Stimulated activated CD8-positive, alpha-beta memory T cell treated with anti-CD3 and anti-CD28 coated beads, Interleukin-4, amount 100 ng/mL, for 48 hours (primary cell): ENCODE measurements at regions not wholly inside any gene's neighbourhood (a gene's known extent, or its start where the extent isn't known, plus 50 kb on each side); places are given as distances from the start of the nearest gene placed in this dataset.
"Not testable (repeated sequence)": the region's sequence is repeated elsewhere in the genome, so short reads cannot be mapped to it uniquely, and the experiment has no call there.

Experiments used
- DNase-seq: peaks from one replicate; pipeline ENCODE4 v3.0.0-alpha.2; 2020

DNA sequence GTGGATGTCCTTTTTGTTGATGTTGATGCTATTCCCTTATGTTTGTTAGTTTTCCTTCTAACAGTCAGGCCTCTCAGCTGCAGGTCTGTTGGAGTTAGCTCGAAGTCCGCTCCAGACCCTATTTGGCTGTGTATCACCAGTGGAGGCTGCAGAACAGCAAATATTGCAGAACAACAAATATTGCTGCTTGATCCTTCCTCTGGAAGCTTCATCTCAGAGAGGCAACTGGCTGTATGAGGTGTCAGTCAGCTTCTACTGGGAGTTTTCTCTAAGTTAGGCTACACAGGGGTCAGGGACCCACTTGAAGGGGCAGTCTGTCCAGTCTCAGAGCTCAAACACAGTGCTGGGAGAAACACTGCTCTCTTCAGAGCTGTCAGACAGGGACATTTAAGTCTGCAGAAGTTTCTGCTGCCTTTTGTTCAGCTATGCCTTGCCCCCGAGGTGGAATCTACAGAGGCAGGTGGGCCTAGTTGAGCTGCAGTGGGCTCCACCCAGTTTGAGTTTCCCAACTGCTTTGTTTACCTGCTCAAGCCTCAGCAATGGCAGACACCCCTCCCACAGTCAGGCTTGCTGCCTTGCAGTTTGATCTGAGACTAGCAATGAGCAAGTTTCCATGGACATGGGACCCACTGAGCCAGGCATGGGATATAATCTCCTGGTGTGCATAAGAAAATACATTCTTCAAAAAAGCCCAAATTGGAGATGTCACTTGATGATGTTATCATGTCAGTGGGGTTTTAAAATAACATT is 99.5 kb downstream of the KDM5D start:
- no peak for DNase-seq

DNA sequence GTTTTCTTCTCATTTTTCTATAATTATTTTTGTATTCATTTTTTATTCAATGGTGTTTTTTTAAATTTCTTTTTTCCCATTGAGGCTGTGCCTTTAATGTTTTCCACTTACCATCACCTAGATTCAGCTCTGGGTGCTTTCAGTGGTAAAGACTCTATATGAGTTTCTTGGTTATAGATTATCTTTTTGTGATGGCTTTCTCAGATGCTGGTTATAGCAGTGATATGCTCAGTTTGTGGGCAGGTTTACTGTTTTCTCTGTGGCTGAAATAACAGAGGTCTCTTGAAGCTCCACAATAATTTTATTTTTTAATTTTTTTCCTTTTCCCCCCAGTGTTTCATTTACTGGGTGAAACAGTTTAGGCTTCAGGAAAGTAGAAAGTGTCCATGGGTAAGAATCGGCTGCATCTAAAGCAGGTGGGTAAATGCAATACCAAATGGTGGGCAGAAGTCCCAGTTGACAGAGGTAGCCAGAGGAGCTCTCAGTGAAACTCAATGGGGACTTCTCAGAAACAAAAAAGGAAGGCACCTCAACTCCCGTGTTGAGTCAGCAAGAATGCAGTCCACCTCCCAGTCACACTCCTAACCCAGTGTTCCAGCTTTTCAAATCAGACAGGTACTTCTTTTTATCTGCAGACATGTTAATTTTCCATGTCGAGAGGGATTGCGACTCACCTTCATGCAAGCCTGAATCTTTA is 106.7 kb downstream of the KDM5D start:
- no peak for DNase-seq

GRCh38 chrY:19628926-19629325 is 115.6 kb downstream of the KDM5D start:
- DNase-seq = no peak

GRCh38 chrY:19622392-19622791 is 122.1 kb downstream of the KDM5D start:
- DNase-seq = no peak

DNA sequence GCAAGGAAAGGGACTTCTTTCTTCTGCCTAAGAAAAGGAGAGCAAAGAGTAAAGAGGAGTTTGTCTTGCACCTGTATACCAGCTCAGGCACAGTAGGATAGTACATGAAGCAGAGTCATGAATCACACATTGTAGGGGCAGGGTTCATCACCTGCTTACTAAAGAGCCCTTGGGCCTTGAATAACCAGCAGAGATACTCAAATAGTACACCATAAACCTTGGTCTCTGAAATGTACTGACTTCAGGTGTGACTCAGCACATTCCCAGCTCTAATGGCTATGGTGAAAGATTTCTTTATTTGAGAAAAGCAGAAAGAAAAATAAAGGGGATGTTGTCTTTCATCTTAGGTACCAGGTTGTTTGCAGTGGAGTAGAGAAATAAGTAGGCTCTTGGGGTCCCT is 122.8 kb downstream of the KDM5D start:
- DNase-seq = no peak

DNA sequence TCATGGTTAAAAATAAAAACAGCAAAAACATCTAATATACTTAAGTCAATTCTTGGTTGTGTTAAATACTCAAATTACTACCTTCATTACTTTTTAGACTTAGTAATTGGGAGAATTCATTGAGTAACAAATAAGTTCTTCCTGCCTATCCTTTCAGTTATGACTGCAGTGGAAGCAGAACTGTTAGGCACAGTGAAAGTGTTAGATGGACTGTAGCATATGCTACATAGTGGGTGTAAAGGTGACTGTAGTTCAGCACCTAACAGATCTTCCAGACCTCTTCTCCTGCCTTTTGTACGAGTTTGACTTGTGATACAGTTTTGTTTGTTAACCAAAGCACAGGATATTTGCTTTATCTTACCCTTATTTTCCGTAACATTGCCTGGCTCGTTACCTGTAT is 143.4 kb downstream of the KDM5D start:
- no peak for DNase-seq

DNA sequence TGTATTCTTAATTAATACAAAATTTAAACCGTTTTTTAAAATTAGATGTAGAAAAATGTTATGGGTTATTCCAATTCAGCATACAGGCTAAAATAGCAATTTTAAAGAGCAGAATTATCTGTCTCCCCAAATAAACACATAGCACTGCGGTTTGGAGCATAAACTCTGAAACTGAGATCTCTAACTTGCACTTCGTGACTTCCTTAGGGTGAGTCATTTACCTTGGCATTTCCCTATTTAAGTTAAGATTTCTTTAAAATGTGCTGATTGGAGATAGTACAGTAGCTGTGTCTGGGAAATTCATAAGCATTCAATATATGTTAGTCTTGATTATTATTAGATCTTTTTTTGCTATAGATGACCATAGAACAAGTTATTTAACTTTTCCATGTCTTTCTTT is 143.8 kb downstream of the KDM5D start:
- no peak for DNase-seq

DNA sequence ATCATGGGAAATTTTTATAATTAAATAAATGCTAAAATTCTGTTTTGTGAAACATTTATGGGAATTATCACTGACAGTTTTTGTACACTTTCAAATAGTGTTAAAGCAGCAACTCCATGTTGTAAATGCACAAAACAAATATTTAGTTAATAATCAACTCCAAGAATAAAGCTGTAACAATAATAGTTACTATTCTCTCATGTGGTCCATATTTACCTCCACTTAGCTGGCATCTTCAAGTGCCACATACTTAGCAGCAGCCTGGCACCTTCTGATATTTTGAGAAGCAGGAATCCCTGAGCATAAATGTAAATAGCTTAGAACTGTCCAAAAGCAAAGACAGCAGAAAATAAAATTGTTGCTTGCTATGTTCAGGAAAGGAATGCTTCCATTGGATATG is 154.3 kb downstream of the KDM5D start:
- DNase-seq = no peak

- no peak for DNase-seq
These were observed 154.9 kb downstream of the KDM5D start for GRCh38 chrY:19589664-19590063.

GRCh38 chrY:19587311-19587710 is 157.2 kb downstream of the KDM5D start:
- no peak for DNase-seq

DNA sequence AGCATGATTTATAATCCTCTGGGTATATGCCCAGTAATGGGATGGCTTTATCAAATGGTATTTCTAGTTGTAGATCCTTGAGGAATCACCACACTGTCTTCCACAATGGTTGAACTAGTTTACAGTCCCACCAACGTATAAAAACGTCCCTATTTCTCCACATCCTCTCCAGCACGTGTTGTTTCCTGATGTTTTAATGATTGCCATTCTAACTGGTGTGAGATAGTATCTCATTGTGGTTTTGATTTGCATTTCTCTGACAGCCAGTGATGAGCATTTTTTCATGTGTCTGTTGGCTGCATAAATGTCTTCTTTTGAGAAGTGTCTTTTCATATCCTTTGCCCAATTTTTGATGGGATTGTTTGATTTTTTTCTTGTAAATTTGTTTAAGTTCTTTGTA is 163.5 kb downstream of the KDM5D start:
- not testable (repeated sequence) for DNase-seq

- no peak for DNase-seq
These were observed 166.1 kb downstream of the KDM5D start for GRCh38 chrY:19578281-19578874.

DNA sequence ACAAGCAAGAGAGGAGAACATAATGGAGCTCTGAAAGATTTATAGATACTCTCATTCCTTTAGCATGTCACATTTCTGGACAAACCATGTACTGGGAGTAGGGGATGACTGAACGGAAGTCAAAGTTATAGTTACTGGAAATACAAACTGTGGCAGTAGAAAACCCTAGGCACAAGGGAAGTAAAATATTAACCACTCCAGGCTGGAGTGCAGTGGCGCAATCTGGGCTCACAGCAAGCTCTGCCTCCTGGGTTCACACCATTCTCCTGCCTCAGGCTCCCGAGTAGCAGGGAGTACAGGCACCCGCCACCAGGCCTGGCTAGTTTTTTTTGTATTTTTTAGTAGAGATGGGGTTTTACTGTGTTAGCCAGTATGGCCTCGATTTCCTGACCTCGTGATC is 167.3 kb downstream of the KDM5D start:
- DNase-seq = no peak

DNA sequence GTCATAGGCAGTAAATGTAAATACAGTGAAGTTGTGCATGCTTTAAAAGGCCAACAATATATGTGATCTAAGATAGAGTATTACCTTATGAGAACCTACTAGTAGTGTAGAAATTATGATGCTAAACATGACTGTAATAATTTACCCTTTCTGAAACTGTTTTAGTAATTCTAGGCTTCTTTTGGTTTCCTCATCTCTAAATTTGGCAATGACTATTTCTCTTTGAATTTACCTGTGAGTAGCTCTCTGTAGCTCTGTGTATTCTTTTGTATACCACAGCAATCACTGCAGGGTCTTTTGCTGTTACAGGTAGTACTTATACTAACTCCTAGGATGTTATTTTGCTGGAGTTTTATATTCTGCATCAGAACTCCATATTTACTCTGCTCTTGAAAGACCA is 169.6 kb downstream of the KDM5D start:
- DNase-seq = no peak

GRCh38 chrY:19573646-19574045 is 170.9 kb downstream of the KDM5D start:
- no peak for DNase-seq

GRCh38 chrY:19570999-19571398 is 173.5 kb downstream of the KDM5D start:
- no peak for DNase-seq

DNA sequence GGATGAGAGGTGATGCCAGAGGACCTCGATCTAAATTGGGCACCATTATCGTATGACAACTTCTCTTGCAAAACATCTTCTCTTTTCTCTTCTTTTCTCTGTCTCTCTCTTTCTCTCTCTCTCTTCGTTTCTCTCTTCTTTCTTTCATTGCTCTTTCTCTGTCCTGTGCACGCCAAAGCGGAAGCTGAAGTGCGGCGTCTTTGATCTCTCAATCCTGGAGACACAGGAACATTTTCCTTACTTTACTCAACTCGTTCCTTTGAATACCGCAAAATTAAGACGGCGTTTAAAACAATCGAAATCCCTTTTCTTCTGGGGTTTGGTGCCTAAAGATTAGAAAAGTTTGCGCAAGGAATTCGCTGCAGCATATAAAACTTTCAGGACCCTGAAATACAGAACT is 176.6 kb downstream of the KDM5D start:
- DNase-seq = no peak

DNA sequence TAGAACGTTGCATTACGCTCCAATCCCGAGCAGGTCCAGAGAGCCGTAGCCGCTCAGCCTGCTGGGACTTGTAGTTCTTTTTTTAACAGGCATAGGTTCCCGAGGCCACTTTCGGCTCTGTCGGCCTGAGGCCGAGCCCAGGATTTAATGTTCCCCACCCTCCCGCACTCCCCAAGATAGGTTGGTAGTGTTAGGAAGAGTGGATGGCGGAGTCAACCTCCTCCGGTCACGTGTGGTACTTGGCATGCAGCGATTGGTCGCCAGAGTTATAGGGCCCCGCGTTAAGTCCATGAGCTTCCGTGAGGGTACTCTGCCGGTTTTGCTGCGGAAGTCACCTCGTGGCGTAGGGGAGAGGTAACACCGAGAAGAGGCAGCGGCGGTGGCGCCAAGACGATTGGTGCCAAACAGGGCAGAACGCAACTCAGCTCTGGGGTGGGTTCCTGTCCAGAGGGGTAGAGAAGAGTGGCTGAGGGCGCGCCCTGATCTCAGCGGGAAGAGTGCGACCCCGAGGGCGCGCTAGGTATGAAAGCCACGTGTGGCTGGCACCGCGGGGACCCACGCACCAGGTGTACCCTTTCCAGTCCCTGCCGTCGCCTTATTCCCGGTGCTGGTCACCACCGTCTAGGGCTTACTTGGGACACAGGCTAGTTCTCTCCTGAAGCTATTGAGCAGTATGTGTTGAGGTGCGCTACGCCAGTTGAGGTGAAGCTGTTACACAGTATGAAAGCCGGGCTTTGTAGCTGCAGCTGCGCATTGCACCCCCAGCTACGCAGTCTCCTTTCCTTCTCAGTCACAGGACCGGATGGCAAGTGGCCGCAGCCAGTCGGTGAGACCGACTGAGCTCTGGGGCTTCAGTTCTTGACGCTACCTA is 177.2 kb downstream of the KDM5D start:
- peak; percentile 79 for DNase-seq

GRCh38 chrY:19559161-19559560 is 185.4 kb downstream of the KDM5D start:
- no peak for DNase-seq

- no peak for DNase-seq
These were observed 194.7 kb downstream of the KDM5D start for GRCh38 chrY:19549671-19550466.

GRCh38 chrY:19541475-19542306 is 202.8 kb downstream of the KDM5D start:
- DNase-seq = no peak
